WTC11 (cell line): ENCODE measurements at regions not wholly inside any gene's neighbourhood (a gene's known extent, or its start where the extent isn't known, plus 50 kb on each side); places are given as distances from the start of the nearest gene placed in this dataset.

ENCODE experiments used
- ATAC-seq: fragments of 200-7000 bp; cut with Tn5 transposase; 2 replicates; pipeline ENCODE4 v1.10.0; 2021; ENCODE audit warnings: mild to moderate bottlenecking, moderate library complexity
- CTCF ChIA-PET: fragments of 300-600 bp; sonication (Branson Sonifier 250); formaldehyde crosslinking; loops from one replicate; lab custom pipeline; 2021; ENCODE audit warnings: antibody characterized with exemption; lab: Charles Lee
- POLR2A ChIA-PET: fragments of 350-600 bp; sonication (Branson Sonifier 250); formaldehyde crosslinking; loops from one replicate; lab custom pipeline; 2021; ENCODE audit warnings: antibody characterized with exemption; lab: Charles Lee
- DNase-seq: peaks from one replicate; pipeline ENCODE4 v3.0.0; 2021; ENCODE audit warnings: low spot score
- H3K27ac Mint-ChIP-seq: 2 replicates; pipeline ENCODE4 v1.8.0; 2021; ENCODE audit warnings: mixed read lengths
- H3K27me3 Mint-ChIP-seq: 2 replicates; pipeline ENCODE4 v1.8.0; 2021; ENCODE audit warnings: low read depth, mild to moderate bottlenecking, moderate library complexity, mixed read lengths
- H3K36me3 Mint-ChIP-seq: 2 replicates; pipeline ENCODE4 v1.8.0; 2021; ENCODE audit warnings: mixed read lengths
- H3K4me1 Mint-ChIP-seq: 2 replicates; pipeline ENCODE4 v1.8.0; 2022; ENCODE audit warnings: mixed read lengths
- H3K4me3 Mint-ChIP-seq: 2 replicates; pipeline ENCODE4 v1.8.0; 2021; ENCODE audit warnings: mild to moderate bottlenecking, moderate library complexity, mixed read lengths
- H3K9me3 Mint-ChIP-seq: 2 replicates; pipeline ENCODE4 v1.8.0; 2021; ENCODE audit warnings: mixed read lengths
- CTCF ChIP-seq: fragments of 200-600 bp; IDR thresholded peaks from 2 replicates; pipeline ENCODE4 v1.8.0; 2022; ENCODE audit warnings: antibody characterized with exemption
- ESRRA ChIP-seq: sonication (generic); formaldehyde crosslinking; IDR thresholded peaks from 2 replicates; pipeline ENCODE4 v1.8.1; 2022; ENCODE audit warnings: mild to moderate bottlenecking, missing genetic modification reagents, borderline replicate concordance
- FOXK1 ChIP-seq: sonication (generic); formaldehyde crosslinking; IDR thresholded peaks from 2 replicates; pipeline ENCODE4 v1.8.0; 2022; ENCODE audit warnings: mild to moderate bottlenecking, moderate library complexity, missing genetic modification reagents
- MLX ChIP-seq: sonication (generic); formaldehyde crosslinking; IDR thresholded peaks from 2 replicates; pipeline ENCODE4 v1.8.1; 2023; ENCODE audit warnings: mild to moderate bottlenecking, missing genetic modification reagents, moderate library complexity
- MYBL2 ChIP-seq: sonication (generic); formaldehyde crosslinking; IDR thresholded peaks from 2 replicates; pipeline ENCODE4 v1.8.1; 2023; ENCODE audit warnings: mild to moderate bottlenecking, moderate library complexity, missing genetic modification reagents
- NFYB ChIP-seq: sonication (generic); formaldehyde crosslinking; conservative IDR thresholded peaks from 2 replicates; pipeline ENCODE4 v1.8.0; 2022; ENCODE audit warnings: low read depth, missing genetic modification reagents
- SOX15 ChIP-seq: fragments of 250-450 bp; sonication (Bioruptor Pico); IDR thresholded peaks from 2 replicates; pipeline ENCODE4 v1.9.0; 2021; ENCODE audit warnings: mild to moderate bottlenecking
- STAT6 ChIP-seq: sonication (generic); formaldehyde crosslinking; conservative IDR thresholded peaks from 2 replicates; pipeline ENCODE4 v1.8.1; 2023; ENCODE audit warnings: mild to moderate bottlenecking, low read depth, missing genetic modification reagents, moderate library complexity
- TEAD1 ChIP-seq: sonication (generic); formaldehyde crosslinking; IDR thresholded peaks from 2 replicates; pipeline ENCODE4 v1.8.0; 2022; ENCODE audit warnings: mild to moderate bottlenecking, missing genetic modification reagents
- ZBTB21 ChIP-seq: sonication (generic); formaldehyde crosslinking; IDR thresholded peaks from 2 replicates; pipeline ENCODE4 v1.8.1; 2023; ENCODE audit warnings: mild to moderate bottlenecking, missing genetic modification reagents, borderline replicate concordance
- ZNF121 ChIP-seq: sonication (generic); formaldehyde crosslinking; IDR thresholded peaks from 2 replicates; pipeline ENCODE4 v1.8.0; 2023; ENCODE audit warnings: missing genetic modification reagents
- ZNF317 ChIP-seq: sonication (generic); formaldehyde crosslinking; IDR thresholded peaks from 2 replicates; pipeline ENCODE4 v1.8.1; 2023; ENCODE audit warnings: low read depth, mild to moderate bottlenecking, moderate library complexity, missing genetic modification reagents, borderline replicate concordance
- ZNF532 ChIP-seq: fragments of 250-450 bp; sonication (Bioruptor Pico); IDR thresholded peaks from 2 replicates; pipeline ENCODE4 v1.9.0; 2021; ENCODE audit warnings: mild to moderate bottlenecking, borderline replicate concordance
- TF ChIP-seq, protein P1 (sequence below): sonication (generic); formaldehyde crosslinking; IDR thresholded peaks from 2 replicates; pipeline ENCODE4 v1.8.1; 2023; ENCODE audit warnings: mild to moderate bottlenecking, moderate library complexity, missing genetic modification reagents
- TF ChIP-seq, protein P2 (sequence below): sonication (generic); formaldehyde crosslinking; IDR thresholded peaks from 2 replicates; pipeline ENCODE4 v1.8.1; 2022; ENCODE audit warnings: mild to moderate bottlenecking, moderate library complexity, missing genetic modification reagents

DNA sequence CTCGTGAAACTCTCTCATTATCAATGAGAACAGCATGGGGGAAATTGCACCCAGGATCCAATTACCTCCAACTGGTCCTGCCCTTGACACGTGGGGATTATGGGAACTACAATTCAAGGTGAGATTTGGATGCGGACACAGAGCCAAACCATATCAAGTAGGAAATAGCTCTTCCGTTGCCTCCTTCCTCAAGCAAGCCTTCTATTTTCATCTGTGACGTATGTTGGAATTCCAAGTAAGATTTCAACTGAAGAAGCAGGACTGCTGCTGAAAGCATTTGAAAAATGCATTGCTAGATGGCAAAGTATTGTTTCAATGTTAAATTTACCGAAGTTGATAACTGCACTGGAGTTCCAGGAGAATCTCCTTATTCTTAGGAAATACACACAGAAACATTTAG, 178.1 kb upstream of the GALNT17 start (continued):
- no peak for TF ChIP-seq MYBL2 (CRISPR knock-in tag)
- TF ChIP-seq, protein P1, sequence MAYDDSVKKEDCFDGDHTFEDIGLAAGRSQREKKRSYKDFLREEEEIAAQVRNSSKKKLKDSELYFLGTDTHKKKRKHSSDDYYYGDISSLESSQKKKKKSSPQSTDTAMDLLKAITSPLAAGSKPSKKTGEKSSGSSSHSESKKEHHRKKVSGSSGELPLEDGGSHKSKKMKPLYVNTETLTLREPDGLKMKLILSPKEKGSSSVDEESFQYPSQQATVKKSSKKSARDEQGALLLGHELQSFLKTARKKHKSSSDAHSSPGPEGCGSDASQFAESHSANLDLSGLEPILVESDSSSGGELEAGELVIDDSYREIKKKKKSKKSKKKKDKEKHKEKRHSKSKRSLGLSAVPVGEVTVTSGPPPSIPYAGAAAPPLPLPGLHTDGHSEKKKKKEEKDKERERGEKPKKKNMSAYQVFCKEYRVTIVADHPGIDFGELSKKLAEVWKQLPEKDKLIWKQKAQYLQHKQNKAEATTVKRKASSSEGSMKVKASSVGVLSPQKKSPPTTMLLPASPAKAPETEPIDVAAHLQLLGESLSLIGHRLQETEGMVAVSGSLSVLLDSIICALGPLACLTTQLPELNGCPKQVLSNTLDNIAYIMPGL (CRISPR knock-in tag) = no peak
- TF ChIP-seq STAT6 (CRISPR knock-in tag) = no peak
- no peak for TF ChIP-seq NFYB
- TF ChIP-seq, protein P2, sequence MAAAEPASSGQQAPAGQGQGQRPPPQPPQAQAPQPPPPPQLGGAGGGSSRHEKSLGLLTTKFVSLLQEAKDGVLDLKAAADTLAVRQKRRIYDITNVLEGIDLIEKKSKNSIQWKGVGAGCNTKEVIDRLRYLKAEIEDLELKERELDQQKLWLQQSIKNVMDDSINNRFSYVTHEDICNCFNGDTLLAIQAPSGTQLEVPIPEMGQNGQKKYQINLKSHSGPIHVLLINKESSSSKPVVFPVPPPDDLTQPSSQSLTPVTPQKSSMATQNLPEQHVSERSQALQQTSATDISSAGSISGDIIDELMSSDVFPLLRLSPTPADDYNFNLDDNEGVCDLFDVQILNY = no peak
- TF ChIP-seq ZNF532 (CRISPR knock-in tag) = no peak

GRCh38 chr7:70972693-70973092, 159.3 kb upstream of the GALNT17 start:
- H3K4me3 Mint-ChIP-seq = no peak overlapping the region
- no peak overlapping the region for H3K27ac Mint-ChIP-seq
- peaks cover 2% of the 10 kb centered on the region for H3K4me1 Mint-ChIP-seq
- CTCF ChIA-PET = no interaction called here
- H3K27me3 Mint-ChIP-seq = no peaks in the 10 kb centered on the region
- no peak for DNase-seq
- H3K9me3 Mint-ChIP-seq = peaks cover 44% of the 10 kb centered on the region
- ATAC-seq = no peak
- TF ChIP-seq CTCF (no peak), SOX15 (CRISPR knock-in tag) (no peak), FOXK1 (CRISPR knock-in tag) (no peak), ZNF121 (CRISPR knock-in tag) (no peak)
- peaks cover 23% of the 10 kb centered on the region for H3K36me3 Mint-ChIP-seq
- POLR2A ChIA-PET = no interaction called here

GRCh38 chr7:70975754-70976153, 156.2 kb upstream of the GALNT17 start:
- Mint-ChIP-seq H3K27ac (no peak overlapping the region), H3K36me3 (peaks cover 16% of the 10 kb centered on the region), H3K4me3 (no peak overlapping the region), H3K27me3 (no peaks in the 10 kb centered on the region), H3K9me3 (peaks cover 25% of the 10 kb centered on the region), H3K4me1 (peaks cover 2% of the 10 kb centered on the region)
- ChIA-PET POLR2A (no interaction called here), CTCF (no interaction called here)
- ATAC-seq (no peak), DNase-seq (no peak)
- no peak for TF ChIP-seq ZBTB21
- TF ChIP-seq ESRRA (CRISPR knock-in tag) = no peak
- TF ChIP-seq ZNF317 = no peak
- TF ChIP-seq TEAD1 = no peak
- TF ChIP-seq, protein P2 = no peak
- no peak for TF ChIP-seq MLX (CRISPR knock-in tag)
